Prostate gland (tissue), 2 donors: ENCODE measurements at regions not wholly inside any gene's neighbourhood (a gene's known extent, or its start where the extent isn't known, plus 50 kb on each side); places are given as distances from the start of the nearest gene placed in this dataset.
"Not testable (repeated sequence)": the region's sequence is repeated elsewhere in the genome, so short reads cannot be mapped to it uniquely, and the experiment has no call there.

Experiments used
- DNase-seq: peaks from one replicate; pipeline ENCODE4 v3.0.0-alpha.2; 2019; ENCODE audit warnings: low spot score
- H3K27ac ChIP-seq, 2 donors: fragments of 200-600 bp; sonication (generic); 2 replicates each; pipeline ENCODE4 v1.5.1; 2017 to 2019
- H3K27me3 ChIP-seq: fragments of 200-600 bp; sonication (generic); replicated peaks from 2 replicates; pipeline ENCODE4 v1.5.1; 2019; ENCODE audit not compliant: insufficient read depth
- H3K36me3 ChIP-seq, 2 donors: fragments of 200-600 bp; sonication (generic); 1 replicate in 1 of 2; 2 replicates in 1 of 2; pipeline versions ENCODE4 v1.5.1 to v1.8.1; 2017 to 2019
- H3K4me1 ChIP-seq: fragments of 200-600 bp; sonication (generic); replicated peaks from 2 replicates; pipeline ENCODE4 v1.5.1; 2019
- H3K4me3 ChIP-seq, 2 donors: fragments of 200-600 bp; sonication (generic); 2 replicates each; pipeline ENCODE4 v1.5.1; 2017 to 2019
- H3K9me3 ChIP-seq: fragments of 200-600 bp; sonication (generic); 2 replicates; pipeline ENCODE4 v1.5.1; 2017
- CTCF ChIP-seq, 4 experiments: fragments of 200-600 bp in 2 of 4; fragments of 450-650 bp in 2 of 4; sonication (generic) in 2 of 4; IDR thresholded peaks; 1 replicate in 3 of 4; 2 replicates in 1 of 4; pipeline ENCODE4 v1.5.1; 2016 to 2019; ENCODE audit warnings: antibody characterized with exemption in 4 of 4, mild to moderate bottlenecking in 2 of 4, moderate library complexity in 2 of 4
- POLR2A ChIP-seq: fragments of 450-650 bp; IDR thresholded peaks from one replicate; pipeline ENCODE4 v1.6.1; 2016; ENCODE audit warnings: antibody characterized with exemption, mild to moderate bottlenecking
- POLR2AphosphoS5 ChIP-seq: sonication (generic); formaldehyde crosslinking; IDR thresholded peaks from one replicate; pipeline ENCODE4 v1.6.1; 2017; ENCODE audit warnings: antibody characterized with exemption
- WGBS: methylation state at CpG from one replicate; pipeline ENCODE4 v1.1.5; 2018; 5-methylcytosine and 5-hydroxymethylcytosine counted together
- intact Hi-C: fragments of 100-400 bp; cut with DNase I; formaldehyde crosslinking; loops from one replicate; pipeline ENCODE4 v1.14.2; 2022

- Histone ChIP-seq H3K27me3 (no peaks in the 10 kb centered on the region), H3K4me1 (no peaks in the 10 kb centered on the region), H3K27ac (no peak overlapping the region), H3K36me3 (no peaks in the 10 kb centered on the region), H3K4me3 (no peak overlapping the region), H3K9me3 (no peaks in the 10 kb centered on the region)
- DNase-seq, result no peak
- intact Hi-C loops, result no loop called here
- 76% methylated on average over 3 of the region's 3 CpGs for WGBS
- TF ChIP-seq POLR2A (no peak), CTCF (IDR thresholded peaks at IDR 0.05) (no peak), POLR2AphosphoS5 (no peak)
Observed at GRCh38 chr4:28062562-28062961, 1201.9 kb downstream of the STIM2 start.

GRCh38 chr4:28073860-28074555 is 1213.4 kb downstream of the STIM2 start:
- 87% methylated on average over 12 of the region's 12 CpGs for WGBS
- TF ChIP-seq POLR2AphosphoS5 (no peak), POLR2A (no peak), CTCF (IDR thresholded peaks at IDR 0.05) (no peak)

GRCh38 chr4:28075401-28075956 is 1214.8 kb downstream of the STIM2 start:
- DNase-seq, result no peak
- H3K4me3 ChIP-seq, result no peak overlapping the region
- H3K36me3 ChIP-seq, result no peaks in the 10 kb centered on the region
- intact Hi-C loops, result no loop called here
- no peak overlapping the region for H3K27ac ChIP-seq
- TF ChIP-seq POLR2AphosphoS5 (no peak), POLR2A (no peak), CTCF (IDR thresholded peaks at IDR 0.05) (no peak)
- H3K9me3 ChIP-seq, result no peaks in the 10 kb centered on the region
- no peaks in the 10 kb centered on the region for H3K27me3 ChIP-seq
- H3K4me1 ChIP-seq, result no peaks in the 10 kb centered on the region

More at GRCh38 chr4:28073860-28074555, 1213.4 kb downstream of the STIM2 start:
- intact Hi-C loops, result no loop called here
- Histone ChIP-seq H3K27me3 (no peaks in the 10 kb centered on the region), H3K36me3 (no peaks in the 10 kb centered on the region), H3K9me3 (no peaks in the 10 kb centered on the region), H3K27ac (no peak overlapping the region), H3K4me3 (no peak overlapping the region), H3K4me1 (no peaks in the 10 kb centered on the region)
- DNase-seq, result no peak

DNA sequence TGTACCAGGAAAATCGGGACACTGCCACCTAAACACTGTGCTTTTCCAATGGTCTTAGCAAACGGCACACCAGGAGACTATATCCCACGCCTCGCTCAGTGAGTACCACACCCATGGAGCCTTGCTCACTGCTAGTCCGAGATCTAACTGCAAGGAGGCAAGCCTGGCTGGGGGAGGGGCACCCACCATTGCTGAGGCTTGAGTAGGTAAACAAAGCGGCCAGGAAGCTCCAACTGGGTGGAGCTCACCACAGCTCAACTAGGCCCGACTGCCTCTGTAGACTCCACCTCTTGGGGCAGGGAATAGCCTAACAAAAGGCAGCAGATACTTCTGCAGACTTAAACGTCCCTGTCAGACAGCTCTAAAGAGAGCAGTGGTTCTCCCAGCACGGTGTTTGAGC is 1216.6 kb downstream of the STIM2 start:
- H3K9me3 ChIP-seq, H3K4me3 ChIP-seq, H3K36me3 ChIP-seq, H3K27ac ChIP-seq, DNase-seq, intact Hi-C loops, H3K4me1 ChIP-seq, H3K27me3 ChIP-seq: not testable (repeated sequence)
- WGBS, result 83% methylated on average over 9 of the region's 9 CpGs

- Histone ChIP-seq H3K36me3 (no peaks in the 10 kb centered on the region), H3K4me1 (no peaks in the 10 kb centered on the region), H3K4me3 (no peak overlapping the region), H3K9me3 (no peaks in the 10 kb centered on the region), H3K27me3 (no peaks in the 10 kb centered on the region), H3K27ac (no peak overlapping the region)
- DNase-seq, result no peak
- 72% methylated on average over 3 of the region's 3 CpGs for WGBS
- TF ChIP-seq POLR2A, result no peak
- no peak for TF ChIP-seq POLR2AphosphoS5
- TF ChIP-seq CTCF (IDR thresholded peaks at IDR 0.05), result no peak
- intact Hi-C loops, result no loop called here
Observed at GRCh38 chr4:28082686-28083390, 1222.2 kb downstream of the STIM2 start.
